Neural cell (in vitro differentiated cells): ENCODE measurements at regions not wholly inside any gene's neighbourhood (a gene's known extent, or its start where the extent isn't known, plus 50 kb on each side); places are given as distances from the start of the nearest gene placed in this dataset.

Source experiments
- H2AFZ ChIP-seq: fragments of 200-600, 300-800 bp; sonication (generic), shearing (Covaris generic); 2 replicates; pipeline ENCODE4 v1.6.0; 2014; ENCODE audit warnings: low read depth, mild to moderate bottlenecking, antibody characterized with exemption, low read length, moderate library complexity
- H3F3A ChIP-seq: fragments of 200-600 bp; shearing (Covaris generic); 2 replicates; pipeline ENCODE4 v1.6.1; 2016; ENCODE audit warnings: mild to moderate bottlenecking, moderate library complexity, mixed read lengths, antibody characterized with exemption, low read length; ENCODE audit not compliant: insufficient read depth, poor library complexity, severe bottlenecking
- H3K27ac ChIP-seq: fragments of 200-600, 300-800 bp; sonication (generic), shearing (Covaris generic); 2 replicates; pipeline ENCODE4 v1.5.1; 2014; ENCODE audit warnings: mild to moderate bottlenecking, low read length, moderate library complexity
- H3K27me3 ChIP-seq: fragments of 300-800, 200-600 bp; sonication (generic), shearing (Covaris generic); 2 replicates; pipeline ENCODE4 v1.6.0; 2014; ENCODE audit warnings: mild to moderate bottlenecking, low read depth, low read length, moderate library complexity; ENCODE audit not compliant: insufficient read depth
- H3K36me3 ChIP-seq: fragments of 300-800, 200-600 bp; sonication (generic), shearing (Covaris generic); 2 replicates; pipeline ENCODE4 v1.5.1; 2014; ENCODE audit warnings: mild to moderate bottlenecking, antibody characterized with exemption, low read length, moderate library complexity; ENCODE audit not compliant: insufficient read depth
- H3K4me2 ChIP-seq: fragments of 300-800, 200-600 bp; sonication (generic), shearing (Covaris generic); 2 replicates; pipeline ENCODE4 v1.6.0; 2014; ENCODE audit warnings: mild to moderate bottlenecking, low read length
- H3K4me3 ChIP-seq: fragments of 300-800, 200-600 bp; sonication (generic), shearing (Covaris generic); 2 replicates; pipeline ENCODE4 v1.5.1; 2014; ENCODE audit warnings: mild to moderate bottlenecking, low read length, moderate library complexity
- H3K79me2 ChIP-seq: fragments of 200-600 bp; shearing (Covaris generic); replicated peaks from 2 replicates; pipeline ENCODE4 v1.6.0; 2014; ENCODE audit warnings: mild to moderate bottlenecking, low read length, moderate library complexity; ENCODE audit not compliant: insufficient read depth
- H3K9ac ChIP-seq: fragments of 300-800, 200-600 bp; sonication (generic), shearing (Covaris generic); 2 replicates; pipeline ENCODE4 v1.6.1; 2016; ENCODE audit warnings: mild to moderate bottlenecking, low read length, mixed read lengths
- H3K9me2 ChIP-seq: fragments of 200-600 bp; shearing (Covaris generic); 2 replicates; pipeline ENCODE4 v1.6.1; 2016; ENCODE audit warnings: mild to moderate bottlenecking, low read length, mixed read lengths; ENCODE audit not compliant: insufficient read depth
- H3K9me3 ChIP-seq: fragments of 200-600, 300-800 bp; sonication (generic), shearing (Covaris generic); 2 replicates; pipeline ENCODE4 v1.6.1; 2016; ENCODE audit warnings: mild to moderate bottlenecking, mixed run types, low read length, moderate library complexity, mixed read lengths
- H4K20me1 ChIP-seq: fragments of 200-600 bp; shearing (Covaris generic); 2 replicates; pipeline ENCODE4 v1.6.1; 2016; ENCODE audit warnings: mild to moderate bottlenecking, mixed run types; ENCODE audit not compliant: insufficient read depth
- CTCF ChIP-seq: fragments of 450-650 bp; IDR thresholded peaks from 2 replicates; pipeline ENCODE4 v1.5.1; 2014; ENCODE audit warnings: antibody characterized with exemption, mild to moderate bottlenecking, moderate library complexity; ENCODE audit not compliant: poor library complexity, severe bottlenecking
- EP300 ChIP-seq: fragments of 450-650 bp; conservative IDR thresholded peaks from 2 replicates; pipeline ENCODE4 v1.6.1; 2014; ENCODE audit warnings: antibody characterized with exemption, mild to moderate bottlenecking, moderate library complexity; ENCODE audit not compliant: poor library complexity, severe bottlenecking
- EZH2 ChIP-seq: fragments of 200-600, 300-800 bp; shearing (Covaris generic), sonication (generic); IDR thresholded peaks from 2 replicates; pipeline ENCODE4 v1.6.1; 2014; ENCODE audit warnings: antibody characterized with exemption, low read length, borderline replicate concordance, mild to moderate bottlenecking; ENCODE audit not compliant: insufficient read depth, poor library complexity, severe bottlenecking
- MXI1 ChIP-seq: fragments of 450-650 bp; conservative IDR thresholded peaks from 2 replicates; pipeline ENCODE4 v1.6.1; 2014; ENCODE audit warnings: antibody characterized with exemption, mild to moderate bottlenecking; ENCODE audit not compliant: poor library complexity, severe bottlenecking
- POLR2AphosphoS5 ChIP-seq: IDR thresholded peaks from 2 replicates; pipeline ENCODE4 v1.6.1; 2012
- RAD21 ChIP-seq: fragments of 450-650 bp; conservative IDR thresholded peaks from 2 replicates; pipeline ENCODE4 v1.6.1; 2014; ENCODE audit warnings: antibody characterized with exemption, mild to moderate bottlenecking, moderate library complexity
- SMC3 ChIP-seq: fragments of 450-650 bp; conservative IDR thresholded peaks from 2 replicates; pipeline ENCODE4 v1.6.1; 2014; ENCODE audit warnings: antibody characterized with exemption, mild to moderate bottlenecking, moderate library complexity; ENCODE audit not compliant: poor library complexity
- TAF1 ChIP-seq: IDR thresholded peaks from 2 replicates; pipeline ENCODE4 v1.6.1; 2012; ENCODE audit warnings: low read depth
- TF ChIP-seq, protein P1 (sequence below): IDR thresholded peaks from 2 replicates; pipeline ENCODE4 v1.6.1; 2012; ENCODE audit warnings: borderline replicate concordance

GRCh38 chr1:37153116-37154100, 119.1 kb upstream of the GRIK3 start:
- H3K79me2 ChIP-seq, result no peaks in the 10 kb centered on the region

GRCh38 chr1:37156646-37157045, 122.3 kb upstream of the GRIK3 start:
- no peak overlapping the region for H3K4me3 ChIP-seq
- H3K27ac ChIP-seq, result no peak overlapping the region
- H3K9me3 ChIP-seq, result no peaks in the 10 kb centered on the region
- H3K4me2 ChIP-seq, result no peak overlapping the region
- H4K20me1 ChIP-seq, result no peaks in the 10 kb centered on the region
- no peaks in the 10 kb centered on the region for H3K9me2 ChIP-seq
- H2AFZ ChIP-seq, result no peak overlapping the region
- no peaks in the 10 kb centered on the region for H3K36me3 ChIP-seq
- no peaks in the 10 kb centered on the region for H3K79me2 ChIP-seq
- no peak overlapping the region for H3K9ac ChIP-seq
- no peaks in the 10 kb centered on the region for H3K27me3 ChIP-seq
- H3F3A ChIP-seq, result no peaks in the 10 kb centered on the region
- TF ChIP-seq MXI1 (no peak), EZH2 (no peak), RAD21 (no peak), TAF1 (no peak), POLR2AphosphoS5 (no peak), SMC3 (no peak)
- TF ChIP-seq, protein P1, sequence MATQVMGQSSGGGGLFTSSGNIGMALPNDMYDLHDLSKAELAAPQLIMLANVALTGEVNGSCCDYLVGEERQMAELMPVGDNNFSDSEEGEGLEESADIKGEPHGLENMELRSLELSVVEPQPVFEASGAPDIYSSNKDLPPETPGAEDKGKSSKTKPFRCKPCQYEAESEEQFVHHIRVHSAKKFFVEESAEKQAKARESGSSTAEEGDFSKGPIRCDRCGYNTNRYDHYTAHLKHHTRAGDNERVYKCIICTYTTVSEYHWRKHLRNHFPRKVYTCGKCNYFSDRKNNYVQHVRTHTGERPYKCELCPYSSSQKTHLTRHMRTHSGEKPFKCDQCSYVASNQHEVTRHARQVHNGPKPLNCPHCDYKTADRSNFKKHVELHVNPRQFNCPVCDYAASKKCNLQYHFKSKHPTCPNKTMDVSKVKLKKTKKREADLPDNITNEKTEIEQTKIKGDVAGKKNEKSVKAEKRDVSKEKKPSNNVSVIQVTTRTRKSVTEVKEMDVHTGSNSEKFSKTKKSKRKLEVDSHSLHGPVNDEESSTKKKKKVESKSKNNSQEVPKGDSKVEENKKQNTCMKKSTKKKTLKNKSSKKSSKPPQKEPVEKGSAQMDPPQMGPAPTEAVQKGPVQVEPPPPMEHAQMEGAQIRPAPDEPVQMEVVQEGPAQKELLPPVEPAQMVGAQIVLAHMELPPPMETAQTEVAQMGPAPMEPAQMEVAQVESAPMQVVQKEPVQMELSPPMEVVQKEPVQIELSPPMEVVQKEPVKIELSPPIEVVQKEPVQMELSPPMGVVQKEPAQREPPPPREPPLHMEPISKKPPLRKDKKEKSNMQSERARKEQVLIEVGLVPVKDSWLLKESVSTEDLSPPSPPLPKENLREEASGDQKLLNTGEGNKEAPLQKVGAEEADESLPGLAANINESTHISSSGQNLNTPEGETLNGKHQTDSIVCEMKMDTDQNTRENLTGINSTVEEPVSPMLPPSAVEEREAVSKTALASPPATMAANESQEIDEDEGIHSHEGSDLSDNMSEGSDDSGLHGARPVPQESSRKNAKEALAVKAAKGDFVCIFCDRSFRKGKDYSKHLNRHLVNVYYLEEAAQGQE, result no peak

More at GRCh38 chr1:37153116-37154100, 119.1 kb upstream of the GRIK3 start:
- Histone ChIP-seq H3F3A (no peaks in the 10 kb centered on the region), H3K4me3 (no peak overlapping the region), H4K20me1 (no peaks in the 10 kb centered on the region), H3K4me2 (no peak overlapping the region), H3K9me2 (no peaks in the 10 kb centered on the region), H2AFZ (no peak overlapping the region), H3K27me3 (no peaks in the 10 kb centered on the region), H3K27ac (no peak overlapping the region), H3K9me3 (no peaks in the 10 kb centered on the region), H3K9ac (no peak overlapping the region), H3K36me3 (no peaks in the 10 kb centered on the region)
- TF ChIP-seq TAF1 (no peak), CTCF (no peak), SMC3 (no peak), EP300 (no peak), EZH2 (no peak), MXI1 (no peak), POLR2AphosphoS5 (no peak), RAD21 (no peak)
- TF ChIP-seq, protein P1, result no peak
